Activated naive CD4-positive, alpha-beta T cell (primary cell): ENCODE measurements at regions not wholly inside any gene's neighbourhood (a gene's known extent, or its start where the extent isn't known, plus 50 kb on each side); places are given as distances from the start of the nearest gene placed in this dataset.
"Not testable (repeated sequence)": the region's sequence is repeated elsewhere in the genome, so short reads cannot be mapped to it uniquely, and the experiment has no call there.

Source experiments
- DNase-seq, 4 experiments: peaks; one replicate each; lab custom pipeline; 2025; lab: John Stamatoyannopoulos, UW

GRCh38 chr19:27891411-27891810 is 1321.5 kb downstream of the UQCRFS1 start:
- DNase-seq = no peak

- DNase-seq = no peak
Measured at GRCh38 chr19:27890696-27891095, 1322.3 kb downstream of the UQCRFS1 start.

GRCh38 chr19:27890206-27890605 is 1322.7 kb downstream of the UQCRFS1 start:
- no peak for DNase-seq

- no peak for DNase-seq
Measured at GRCh38 chr19:27889156-27889555, 1323.8 kb downstream of the UQCRFS1 start.

GRCh38 chr19:27887946-27888345 is 1325.0 kb downstream of the UQCRFS1 start:
- no peak for DNase-seq

- no peak for DNase-seq
Measured at GRCh38 chr19:27885359-27885758, 1327.6 kb downstream of the UQCRFS1 start.

- DNase-seq = no peak
Measured at GRCh38 chr19:27884376-27884775, 1328.6 kb downstream of the UQCRFS1 start.

- no peak for DNase-seq
Measured at GRCh38 chr19:27881213-27881612, 1331.7 kb downstream of the UQCRFS1 start.

- no peak for DNase-seq
Measured at GRCh38 chr19:27876976-27877512, 1335.9 kb downstream of the UQCRFS1 start.

- DNase-seq = no peak
Measured at GRCh38 chr19:27876489-27876888, 1336.5 kb downstream of the UQCRFS1 start.

GRCh38 chr19:27872370-27872769 is 1340.6 kb downstream of the UQCRFS1 start:
- no peak for DNase-seq

- DNase-seq = no peak
Measured at GRCh38 chr19:27870293-27870692, 1342.7 kb downstream of the UQCRFS1 start.

- no peak for DNase-seq
Measured at GRCh38 chr19:27868007-27868406, 1344.9 kb downstream of the UQCRFS1 start.

- no peak for DNase-seq
Measured at GRCh38 chr19:27865927-27866777, 1346.8 kb downstream of the UQCRFS1 start.

- no peak for DNase-seq
Measured at GRCh38 chr19:27861411-27861975, 1351.5 kb downstream of the UQCRFS1 start.

GRCh38 chr19:27860309-27860934 is 1352.5 kb downstream of the UQCRFS1 start:
- DNase-seq = no peak

GRCh38 chr19:27859689-27860088 is 1353.3 kb downstream of the UQCRFS1 start:
- DNase-seq = no peak

- DNase-seq = no peak
Measured at GRCh38 chr19:27858981-27859581, 1353.9 kb downstream of the UQCRFS1 start.

- not testable (repeated sequence) for DNase-seq
Measured at GRCh38 chr19:27852931-27853330, 1360.0 kb downstream of the UQCRFS1 start.

- no peak for DNase-seq
Measured at GRCh38 chr19:27851543-27852060, 1361.3 kb downstream of the UQCRFS1 start.

- DNase-seq = no peak
Measured at GRCh38 chr19:27851002-27851481, 1361.9 kb downstream of the UQCRFS1 start.

GRCh38 chr19:27846944-27847343 is 1366.0 kb downstream of the UQCRFS1 start:
- DNase-seq = no peak
